K562 (cell line): ENCODE measurements at regions not wholly inside any gene's neighbourhood (a gene's known extent, or its start where the extent isn't known, plus 50 kb on each side); places are given as distances from the start of the nearest gene placed in this dataset.

Experiments used
- ATAC-seq: fragments of 200-7000 bp; cut with Tn5 transposase; 3 replicates; pipeline ENCODE4 v1.9.1; 2020; ENCODE audit warnings: moderate library complexity
- BruUV-seq: library from RNA; stranded (reverse); fragments of 400-500 nt; replicated peaks from 2 replicates; lab custom pipeline; 2021; lab: Mats Ljungman, UMichigan
- CTCF ChIA-PET: fragments of 300-600 bp; formaldehyde crosslinking; extraction: SDS; loops from one replicate; lab custom pipeline; 2021; ENCODE audit warnings: low intra/inter-chr PET ratio; lab: Yijun Ruan, JAX
- POLR2A ChIA-PET: fragments of 300-600, 350-650 bp; sonication (Branson Sonifier 250); formaldehyde crosslinking; extraction: SDS; loops from one replicate; lab custom pipeline; 2021; ENCODE audit warnings: antibody characterized with exemption, inconsistent platforms; lab: Yijun Ruan, JAX
- DNase-seq, 4 experiments: peaks; one replicate each; pipeline versions ENCODE4 v3.0.0 to v3.0.0-alpha.2; 2011 to 2018; ENCODE audit warnings: low spot score in 3 of 4, mixed read lengths in 3 of 4; ENCODE audit errors: extremely low read depth in 1 of 4
- FAIRE-seq: peaks from 2 replicates; lab custom pipeline; 2011; peaks lifted over from hg19 to GRCh38; lab: Jason Lieb, UNC
- H2AFZ ChIP-seq: 2 replicates; pipeline ENCODE4 v1.6.0; 2011; ENCODE audit warnings: low read depth, low read length, control low read depth, inconsistent platforms
- H3K27ac ChIP-seq: fragments of 200-600 bp; 3 replicates; pipeline ENCODE4 v1.8.0; 2011; ENCODE audit warnings: low read depth, mild to moderate bottlenecking, control low read depth, inconsistent platforms, low read length, moderate library complexity, mixed read lengths; ENCODE audit errors: extremely low read depth
- H3K27me3 ChIP-seq, 2 experiments: fragments of 300-600 bp in 1 of 2; 2 replicates in 1 of 2; 3 replicates in 1 of 2; pipeline versions ENCODE4 v1.6.0 to v1.8.0; 2011; ENCODE audit warnings: inconsistent platforms in 2 of 2, low read length in 2 of 2, mild to moderate bottlenecking in 1 of 2, mixed read lengths in 1 of 2, moderate library complexity in 1 of 2; ENCODE audit not compliant: control insufficient read depth in 2 of 2, insufficient read depth in 2 of 2
- H3K36me3 ChIP-seq: fragments of 300-600 bp; 3 replicates; pipeline ENCODE4 v1.8.0; 2011; ENCODE audit warnings: mild to moderate bottlenecking, low read length, inconsistent platforms; ENCODE audit not compliant: control insufficient read depth, insufficient read depth
- H3K4me1 ChIP-seq, 2 experiments: fragments of 200-600 bp in 1 of 2; replicated peaks in 1 of 2; 2 replicates in 1 of 2; 3 replicates in 1 of 2; pipeline versions ENCODE4 v1.5.1 to v1.8.0; 2011; ENCODE audit warnings: inconsistent platforms in 2 of 2, low read length in 2 of 2, mild to moderate bottlenecking in 1 of 2, mixed read lengths in 1 of 2, moderate library complexity in 1 of 2; ENCODE audit not compliant: control insufficient read depth in 2 of 2, insufficient read depth in 2 of 2
- H3K4me2 ChIP-seq: 2 replicates; pipeline ENCODE4 v1.6.1; 2011; ENCODE audit warnings: low read length, control low read depth, inconsistent platforms, mixed read lengths; ENCODE audit not compliant: insufficient read depth
- H3K4me3 ChIP-seq: fragments of 200-600 bp; sonication (generic), shearing (Covaris generic); 2 replicates; pipeline ENCODE4 v1.5.1; 2016; ENCODE audit warnings: control low read depth, inconsistent platforms
- H3K79me2 ChIP-seq: fragments of 200-600 bp; 3 replicates; pipeline ENCODE4 v1.8.0; 2011; ENCODE audit warnings: low read length, inconsistent platforms; ENCODE audit not compliant: control insufficient read depth, insufficient read depth
- H3K9ac ChIP-seq, 2 experiments: 2 replicates each; pipeline versions ENCODE4 v1.6.0 to v1.6.1; 2011; ENCODE audit warnings: low read depth in 2 of 2, low read length in 2 of 2, control low read depth in 1 of 2, inconsistent platforms in 1 of 2, mild to moderate bottlenecking in 1 of 2, mixed read lengths in 1 of 2; ENCODE audit not compliant: insufficient read depth in 1 of 2
- H3K9me1 ChIP-seq: one replicate; pipeline ENCODE4 v1.6.0; 2011; ENCODE audit warnings: inconsistent platforms, mild to moderate bottlenecking, low read length, moderate library complexity; ENCODE audit not compliant: control insufficient read depth, insufficient read depth
- H3K9me3 ChIP-seq: replicated peaks from 2 replicates; pipeline ENCODE4 v1.5.1; 2011; ENCODE audit warnings: low read depth, low read length, inconsistent platforms; ENCODE audit not compliant: control insufficient read depth, insufficient read depth
- H4K20me1 ChIP-seq: replicated peaks from 2 replicates; pipeline ENCODE4 v1.6.1; 2011; ENCODE audit warnings: low read length, inconsistent platforms, mixed read lengths; ENCODE audit not compliant: control insufficient read depth, insufficient read depth
- CBFB ChIP-seq: sonication (generic); formaldehyde crosslinking; IDR thresholded peaks from 2 replicates; pipeline ENCODE4 v1.4.0; 2020; ENCODE audit warnings: mild to moderate bottlenecking, missing genetic modification reagents
- CEBPG ChIP-seq, 3 experiments: fragments of 200-800 bp in 1 of 3; sonication (Bioruptor generic) in 1 of 3; sonication (generic) in 1 of 3; formaldehyde crosslinking in 1 of 3; IDR thresholded peaks in 2 of 3; conservative IDR thresholded peaks in 1 of 3; 2 replicates each; pipeline versions ENCODE4 v1.6.1 to v1.8.0; 2016 to 2022; ENCODE audit warnings: missing compliant biosample characterization in 2 of 3, missing genetic modification characterization in 2 of 3, mild to moderate bottlenecking in 1 of 3, missing genetic modification reagents in 1 of 3
- CHD1 ChIP-seq: fragments of 200-600 bp; sonication (generic); IDR thresholded peaks from one replicate; pipeline ENCODE4 v1.6.1; 2012; ENCODE audit warnings: mild to moderate bottlenecking, moderate library complexity, low read length, inconsistent platforms
- CTBP1 ChIP-seq: fragments of 450-650 bp; IDR thresholded peaks from 2 replicates; pipeline ENCODE4 v1.6.1; 2016; ENCODE audit warnings: borderline replicate concordance
- EHMT2 ChIP-seq: fragments of 450-650 bp; IDR thresholded peaks from 2 replicates; pipeline ENCODE4 v1.6.1; 2018; ENCODE audit warnings: antibody characterized with exemption
- ELF2 ChIP-seq: fragments of 250-450 bp; sonication (Bioruptor Pico); IDR thresholded peaks from 2 replicates; pipeline ENCODE4 v1.5.0; 2021; ENCODE audit warnings: mild to moderate bottlenecking
- EWSR1 ChIP-seq: fragments of 450-650 bp; IDR thresholded peaks from 2 replicates; pipeline ENCODE4 v1.6.1; 2018; ENCODE audit warnings: borderline replicate concordance, mild to moderate bottlenecking, low read depth, moderate library complexity; ENCODE audit not compliant: partially characterized antibody
- MTF1 ChIP-seq: fragments of 250-450 bp; sonication (Bioruptor Pico); IDR thresholded peaks from 2 replicates; pipeline ENCODE4 v1.9.0; 2021; ENCODE audit warnings: moderate library complexity, mild to moderate bottlenecking, inconsistent platforms, borderline replicate concordance
- NELFE ChIP-seq: IDR thresholded peaks from 2 replicates; pipeline ENCODE4 v1.6.1; 2011; ENCODE audit warnings: mild to moderate bottlenecking; ENCODE audit not compliant: insufficient read depth, insufficient read length
- NEUROD1 ChIP-seq: fragments of 150-350 bp; IDR thresholded peaks from 2 replicates; pipeline ENCODE4 v1.6.1; 2014; ENCODE audit warnings: borderline replicate concordance, low read length, low read depth; ENCODE audit not compliant: partially characterized antibody
- NFATC3 ChIP-seq: fragments of 450-650 bp; IDR thresholded peaks from 2 replicates; pipeline ENCODE4 v1.6.1; 2017; ENCODE audit warnings: mild to moderate bottlenecking
- NR2F6 ChIP-seq: fragments of 450-650 bp; formaldehyde crosslinking; IDR thresholded peaks from 2 replicates; pipeline ENCODE4 v1.4.0; 2020; ENCODE audit warnings: mild to moderate bottlenecking
- PYGO2 ChIP-seq: fragments of 450-650 bp; IDR thresholded peaks from 2 replicates; pipeline ENCODE4 v1.6.1; 2016; ENCODE audit warnings: mild to moderate bottlenecking, missing genetic modification characterization, moderate library complexity, missing compliant biosample characterization
- SMARCA4 ChIP-seq: fragments of 450-650 bp; IDR thresholded peaks from 2 replicates; pipeline ENCODE4 v1.6.1; 2016
- SP1 ChIP-seq: sonication (generic); formaldehyde crosslinking; IDR thresholded peaks from 2 replicates; pipeline ENCODE4 v1.8.1; 2022; ENCODE audit warnings: mild to moderate bottlenecking, missing genetic modification reagents
- TFAM ChIP-seq: fragments of 250-450 bp; sonication (Bioruptor Pico); conservative IDR thresholded peaks from 2 replicates; pipeline ENCODE4 v1.5.0; 2021; ENCODE audit warnings: mild to moderate bottlenecking, moderate library complexity
- ZNF12 ChIP-seq: sonication (generic); formaldehyde crosslinking; IDR thresholded peaks from 2 replicates; pipeline ENCODE4 v1.4.0; 2020; ENCODE audit warnings: mild to moderate bottlenecking, missing genetic modification reagents
- WGBS: fragments of 100-300 bp; shearing (Covaris generic); methylation state at CpG from one replicate; pipeline ENCODE4 v1.1.6; 2016; ENCODE audit warnings: low coverage, mixed read lengths; ENCODE audit not compliant: insufficient coverage; ENCODE audit errors: missing lambda C conversion rate; 5-methylcytosine and 5-hydroxymethylcytosine counted together
- in situ Hi-C: fragments of 300-500 bp; cut with MboI; formaldehyde crosslinking; loops from 4 replicates; pipeline ENCODE4 v1.15.0; 2018; ENCODE audit warnings: inconsistent platforms, mixed read lengths
- intact Hi-C: fragments of 100-400 bp; cut with micrococcal nuclease; formaldehyde crosslinking; loops from 2 replicates; pipeline ENCODE4 v1.14.2; 2022
- TF ChIP-seq, protein P1 (sequence below): fragments of 250-450 bp; sonication (Bioruptor Pico); IDR thresholded peaks from 2 replicates; pipeline ENCODE4 v1.5.0; 2021

GRCh38 chr12:28104903-28105864 is 85.1 kb upstream of the CCDC91 start:
- ChIA-PET CTCF (no interaction called here), POLR2A (no interaction called here)
- FAIRE-seq (no peak), ATAC-seq (no peak), DNase-seq (no peak)
- no TSS peak for BruUV-seq
- Histone ChIP-seq H2AFZ (no peak overlapping the region), H3K36me3 (no peaks in the 10 kb centered on the region), H3K27me3 (no peaks in the 10 kb centered on the region), H3K27ac (no peak overlapping the region), H3K4me3 (no peak overlapping the region), H3K9me1 (no peaks in the 10 kb centered on the region), H3K4me1 (peaks cover 0 to under 1% of the 10 kb centered on the region in 2 experiments; a peak in 1 of 5 replicates), H3K79me2 (no peaks in the 10 kb centered on the region), H3K9ac (no peak overlapping the region), H3K9me3 (no peaks in the 10 kb centered on the region), H4K20me1 (no peaks in the 10 kb centered on the region), H3K4me2 (no peak overlapping the region)
- TF ChIP-seq NFATC3 (no peak), TFAM (CRISPR knock-in tag) (no peak), SP1 (CRISPR knock-in tag) (no peak), NELFE (no peak), CHD1 (no peak), ZNF12 (no peak), EHMT2 (no peak), NR2F6 (CRISPR knock-in tag) (no peak), NEUROD1 (no peak), CEBPG (CRISPR knock-in tag; IDR thresholded peaks at IDR 0.05) (no peak), CEBPG (tag; conservative IDR thresholded peaks at IDR 0.05 in 1 of 2, IDR thresholded peaks at IDR 0.05 in 1 of 2) (no peak), CBFB (CRISPR knock-in tag) (no peak), ELF2 (CRISPR knock-in tag) (no peak), PYGO2 (tag) (no peak), SMARCA4 (no peak), CTBP1 (no peak), MTF1 (CRISPR knock-in tag) (no peak), EWSR1 (no peak)
- TF ChIP-seq, protein P1, sequence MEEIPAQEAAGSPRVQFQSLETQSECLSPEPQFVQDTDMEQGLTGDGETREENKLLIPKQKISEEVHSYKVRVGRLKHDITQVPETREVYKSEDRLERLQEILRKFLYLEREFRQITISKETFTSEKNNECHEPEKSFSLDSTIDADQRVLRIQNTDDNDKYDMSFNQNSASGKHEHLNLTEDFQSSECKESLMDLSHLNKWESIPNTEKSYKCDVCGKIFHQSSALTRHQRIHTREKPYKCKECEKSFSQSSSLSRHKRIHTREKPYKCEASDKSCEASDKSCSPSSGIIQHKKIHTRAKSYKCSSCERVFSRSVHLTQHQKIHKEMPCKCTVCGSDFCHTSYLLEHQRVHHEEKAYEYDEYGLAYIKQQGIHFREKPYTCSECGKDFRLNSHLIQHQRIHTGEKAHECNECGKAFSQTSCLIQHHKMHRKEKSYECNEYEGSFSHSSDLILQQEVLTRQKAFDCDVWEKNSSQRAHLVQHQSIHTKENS (CRISPR knock-in tag), result no peak
- 79% methylated on average over 3 of the region's 3 CpGs for whole genome bisulfite sequencing
- in situ Hi-C loops (no loop called here), intact Hi-C loops (no loop called here)
